AG04449 (cell line): ENCODE measurements at regions not wholly inside any gene's neighbourhood (a gene's known extent, or its start where the extent isn't known, plus 50 kb on each side); places are given as distances from the start of the nearest gene placed in this dataset.

Experiments used
- CTCF ChIA-PET: fragments of 350-600 bp; formaldehyde crosslinking; extraction: SDS; loops from one replicate; lab custom pipeline; 2021; ENCODE audit warnings: antibody characterized with exemption; lab: Yijun Ruan, JAX
- POLR2A ChIA-PET: fragments of 400-600, 350-600 bp; formaldehyde crosslinking; extraction: SDS; loops from one replicate; lab custom pipeline; 2020; ENCODE audit warnings: antibody characterized with exemption, inconsistent platforms; lab: Yijun Ruan, JAX
- DNase-seq: peaks from one replicate; pipeline ENCODE4 v3.0.0-alpha.2; 2010; ENCODE audit warnings: low read depth, low spot score
- H3K4me3 ChIP-seq: 2 replicates; pipeline ENCODE4 v1.5.1; 2011; ENCODE audit warnings: low read depth, mild to moderate bottlenecking, control low read depth, low read length
- TF ChIP-seq, protein P1 (sequence below): IDR thresholded peaks from one replicate; pipeline ENCODE4 v1.5.1; 2011; ENCODE audit warnings: mild to moderate bottlenecking, moderate library complexity, low read length, control low read depth, inconsistent platforms; ENCODE audit not compliant: insufficient read depth; ENCODE audit errors: missing control alignments

DNA sequence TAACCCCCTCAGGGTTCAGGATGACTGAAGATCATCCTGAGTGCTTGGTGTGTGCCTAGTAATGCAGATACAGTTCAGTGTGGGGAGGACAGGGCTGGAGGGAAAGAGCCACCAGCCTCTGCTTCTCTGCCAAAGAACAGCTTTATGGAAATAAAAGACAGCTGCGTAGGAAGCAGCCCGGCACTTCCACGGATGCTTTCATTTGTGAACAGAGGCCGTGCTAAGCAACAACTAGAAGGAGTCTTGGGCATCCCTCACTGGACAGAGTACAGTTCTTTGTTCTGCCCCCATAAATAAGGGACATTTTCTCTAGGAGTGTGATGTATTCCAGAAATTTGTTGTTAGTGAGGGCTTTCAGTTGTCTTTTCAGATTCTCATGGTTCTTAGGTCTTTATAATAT lies 194.8 kb upstream of the RGMA start:
- POLR2A ChIA-PET, result no interaction called here
- CTCF ChIA-PET, result no interaction called here
- no peak for DNase-seq
- no peak overlapping the region for H3K4me3 ChIP-seq
- TF ChIP-seq, protein P1, sequence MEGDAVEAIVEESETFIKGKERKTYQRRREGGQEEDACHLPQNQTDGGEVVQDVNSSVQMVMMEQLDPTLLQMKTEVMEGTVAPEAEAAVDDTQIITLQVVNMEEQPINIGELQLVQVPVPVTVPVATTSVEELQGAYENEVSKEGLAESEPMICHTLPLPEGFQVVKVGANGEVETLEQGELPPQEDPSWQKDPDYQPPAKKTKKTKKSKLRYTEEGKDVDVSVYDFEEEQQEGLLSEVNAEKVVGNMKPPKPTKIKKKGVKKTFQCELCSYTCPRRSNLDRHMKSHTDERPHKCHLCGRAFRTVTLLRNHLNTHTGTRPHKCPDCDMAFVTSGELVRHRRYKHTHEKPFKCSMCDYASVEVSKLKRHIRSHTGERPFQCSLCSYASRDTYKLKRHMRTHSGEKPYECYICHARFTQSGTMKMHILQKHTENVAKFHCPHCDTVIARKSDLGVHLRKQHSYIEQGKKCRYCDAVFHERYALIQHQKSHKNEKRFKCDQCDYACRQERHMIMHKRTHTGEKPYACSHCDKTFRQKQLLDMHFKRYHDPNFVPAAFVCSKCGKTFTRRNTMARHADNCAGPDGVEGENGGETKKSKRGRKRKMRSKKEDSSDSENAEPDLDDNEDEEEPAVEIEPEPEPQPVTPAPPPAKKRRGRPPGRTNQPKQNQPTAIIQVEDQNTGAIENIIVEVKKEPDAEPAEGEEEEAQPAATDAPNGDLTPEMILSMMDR, result no peak

DNA sequence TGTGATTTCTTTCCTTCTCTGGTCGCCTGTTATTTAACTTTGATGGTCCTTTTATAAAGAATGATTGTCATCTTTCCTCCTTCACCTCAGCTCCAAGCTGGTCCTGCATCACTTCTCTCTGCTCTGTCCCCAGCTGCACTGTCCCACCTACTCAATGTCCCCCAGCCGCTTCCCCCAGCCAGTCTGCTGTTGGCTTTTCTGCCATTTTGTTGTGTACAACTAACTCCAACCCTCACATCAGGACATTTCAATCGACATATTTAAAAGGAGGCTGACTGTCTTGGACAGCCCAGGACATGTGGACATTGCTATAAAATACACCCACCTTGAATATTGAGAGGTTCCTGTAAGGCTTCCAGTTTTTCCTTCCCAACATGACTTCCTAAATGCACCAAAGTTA lies 193.8 kb upstream of the RGMA start:
- ChIA-PET CTCF (no interaction called here), POLR2A (no interaction called here)
- TF ChIP-seq, protein P1, result no peak

DNA sequence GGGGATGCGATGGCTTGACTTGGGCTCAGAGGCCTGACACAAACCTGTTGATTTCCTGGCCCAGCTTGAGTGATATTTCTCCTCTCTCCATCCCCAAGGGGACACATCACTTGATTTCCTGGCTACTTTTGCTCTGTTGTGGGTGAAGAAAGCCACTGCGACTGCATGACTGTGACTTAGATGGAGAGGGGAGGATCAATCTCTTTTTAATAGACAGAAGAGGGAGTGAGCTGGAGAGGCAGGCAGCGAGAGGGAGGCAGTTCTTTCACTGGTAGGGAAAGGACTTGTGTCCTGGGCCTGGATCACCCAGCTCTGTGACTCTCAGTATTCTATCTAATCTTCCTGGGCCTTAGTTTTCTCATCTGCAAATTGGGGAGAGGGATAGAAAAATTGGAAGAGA lies 189.8 kb upstream of the RGMA start:
- DNase-seq, result no peak
- TF ChIP-seq, protein P1, result no peak
- no peak overlapping the region for H3K4me3 ChIP-seq
- CTCF ChIA-PET, result no interaction called here
- POLR2A ChIA-PET, result no interaction called here

More for the DNA sequence above, 193.8 kb upstream of the RGMA start:
- no peak for DNase-seq
- no peak overlapping the region for H3K4me3 ChIP-seq

DNA sequence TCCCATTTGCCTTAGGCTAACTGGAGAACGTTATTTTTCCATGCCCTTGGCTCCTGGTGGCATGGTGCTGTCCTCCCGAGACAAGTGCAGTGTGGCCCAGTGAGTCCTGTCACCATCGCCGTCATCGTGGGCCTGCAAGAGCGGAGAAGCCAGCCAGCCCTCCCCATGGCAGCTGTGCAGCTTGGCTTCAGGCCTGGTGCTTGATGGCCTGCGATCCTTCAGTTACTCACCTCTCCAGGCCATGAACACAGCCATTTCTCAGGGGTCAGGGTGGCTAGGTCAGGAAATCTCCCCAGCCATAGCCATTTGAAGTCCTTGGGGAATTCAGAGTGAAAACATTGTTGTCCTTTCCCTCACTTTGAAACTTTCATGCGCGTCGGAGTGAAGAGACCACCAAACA lies 189.0 kb upstream of the RGMA start:
- ChIA-PET POLR2A (no interaction called here), CTCF (no interaction called here)
- TF ChIP-seq, protein P1, result no peak
- no peak overlapping the region for H3K4me3 ChIP-seq
- DNase-seq, result no peak

DNA sequence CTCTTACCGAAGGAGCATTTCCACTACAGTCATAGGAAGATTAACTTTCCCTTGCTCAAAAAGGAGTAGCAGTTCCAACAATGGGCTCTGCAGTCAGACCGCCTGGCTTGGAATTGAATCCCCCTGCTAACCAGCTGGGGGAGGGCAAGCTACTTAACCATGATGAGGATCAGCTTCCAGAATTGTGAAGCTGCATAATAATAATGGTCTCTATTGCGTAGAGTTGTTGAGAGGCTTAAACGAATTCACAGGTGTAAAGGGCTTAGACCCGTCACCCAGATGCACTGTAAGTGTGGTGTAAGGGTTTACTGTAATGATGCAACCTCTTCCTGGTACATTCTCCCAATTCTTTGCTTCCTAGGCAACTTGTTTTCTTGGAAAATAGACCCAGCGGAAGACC lies 185.2 kb upstream of the RGMA start:
- DNase-seq, result no peak
- TF ChIP-seq, protein P1, result no peak
- H3K4me3 ChIP-seq, result no peak overlapping the region
- ChIA-PET POLR2A (no interaction called here), CTCF (no interaction called here)

DNA sequence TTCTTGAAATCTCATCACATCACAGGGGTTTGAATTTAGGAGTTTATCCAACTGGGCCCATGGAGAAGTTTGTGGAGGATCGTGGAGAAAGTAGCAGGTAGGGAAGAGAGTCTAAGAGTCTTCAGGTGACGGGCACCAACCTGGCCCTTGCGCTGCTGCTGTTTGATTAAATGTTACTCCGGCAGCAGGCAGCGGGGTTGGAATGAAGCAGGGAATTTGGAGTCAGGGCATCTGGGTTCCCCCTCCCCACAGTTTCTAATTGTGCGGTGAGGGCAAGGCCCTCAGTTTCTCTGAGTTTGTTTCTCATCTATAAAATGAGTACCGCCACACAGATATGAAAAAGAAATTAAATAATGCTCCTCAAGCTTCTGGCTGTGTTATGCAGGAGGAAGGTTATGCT lies 182.9 kb upstream of the RGMA start:
- ChIA-PET CTCF (no interaction called here), POLR2A (no interaction called here)

More for the DNA sequence above, 182.9 kb upstream of the RGMA start:
- no peak for DNase-seq
- TF ChIP-seq, protein P1, result no peak
- H3K4me3 ChIP-seq, result no peak overlapping the region
